GM19468 (cell line): ENCODE measurements at regions not wholly inside any gene's neighbourhood (a gene's known extent, or its start where the extent isn't known, plus 50 kb on each side); places are given as distances from the start of the nearest gene placed in this dataset.

Experiments
- ATAC-seq: cut with Tn5 transposase; IDR thresholded peaks from one replicate; pipeline ENCODE4 v1.9.1; 2021; ENCODE audit warnings: mild to moderate bottlenecking, moderate library complexity, moderate number of reproducible peaks; ENCODE audit not compliant: unreplicated experiment; ENCODE audit errors: extremely low read depth

DNA sequence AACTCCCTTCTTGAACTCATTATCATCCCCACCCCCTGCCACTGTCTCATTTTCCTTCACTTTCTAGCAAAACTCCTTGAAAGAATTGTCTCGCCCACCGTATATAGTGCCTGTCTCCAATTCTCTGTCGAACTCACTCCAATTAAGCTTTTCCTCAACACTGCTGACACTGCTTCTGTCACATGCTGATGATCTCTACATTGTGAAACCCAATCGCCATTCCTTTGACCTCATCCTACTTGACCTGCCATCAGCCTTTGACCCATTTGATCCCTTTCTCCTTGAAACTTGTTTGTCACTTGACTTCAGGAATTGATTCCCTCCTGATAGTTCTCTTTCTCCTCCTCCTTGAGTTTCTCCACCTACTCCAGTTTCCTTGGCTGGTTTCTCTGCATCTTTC lies 54.8 kb downstream of the CCDC71L start:
- ATAC-seq, result no peak

DNA sequence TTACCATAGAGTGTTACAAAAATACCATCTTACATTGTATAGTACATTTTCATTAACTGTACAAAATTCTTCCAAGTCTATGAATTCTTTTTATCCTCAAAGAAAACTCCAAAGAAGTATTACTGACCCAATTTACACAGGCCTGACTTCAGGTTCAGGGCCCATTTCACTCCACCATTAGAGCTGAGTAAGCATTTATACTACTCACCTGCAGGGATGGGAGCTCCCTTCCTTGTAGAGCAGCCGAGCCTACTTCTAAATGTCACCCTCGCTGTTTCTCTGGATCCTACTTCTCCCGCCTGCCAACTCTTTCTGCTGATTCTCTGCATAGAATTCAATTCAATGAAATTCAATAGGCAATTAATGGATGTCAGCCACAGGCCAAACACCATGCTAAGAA lies 56.0 kb downstream of the CCDC71L start:
- no peak for ATAC-seq

DNA sequence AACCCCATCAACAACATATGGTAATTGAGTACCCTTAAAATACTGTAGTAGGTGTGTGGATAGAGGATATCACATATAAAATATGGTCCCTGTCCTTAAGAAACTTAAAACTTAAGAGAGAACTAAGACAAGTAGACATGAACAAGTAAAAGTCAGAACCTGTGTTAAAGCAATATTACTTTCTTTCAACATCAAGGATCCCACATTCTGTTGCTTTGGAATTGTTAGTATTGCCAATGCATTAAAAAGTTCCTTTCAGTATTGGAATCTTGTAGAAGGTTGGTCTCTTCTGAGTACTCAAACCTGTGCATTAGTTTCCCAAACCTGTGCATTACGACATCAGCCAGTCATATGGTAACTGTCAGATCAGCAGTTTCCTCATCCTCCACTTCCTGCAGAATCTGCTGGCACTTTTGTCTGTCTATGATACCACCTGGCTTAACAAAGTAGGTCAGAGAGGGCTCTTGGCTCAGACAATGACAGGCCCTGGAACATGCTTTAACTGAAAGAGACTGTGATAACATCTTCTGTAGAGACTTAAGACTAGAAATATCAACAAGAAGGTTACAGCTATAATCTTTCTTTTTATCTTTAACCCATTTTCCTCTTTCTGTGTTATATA lies 56.5 kb downstream of the CCDC71L start:
- ATAC-seq, result no peak

DNA sequence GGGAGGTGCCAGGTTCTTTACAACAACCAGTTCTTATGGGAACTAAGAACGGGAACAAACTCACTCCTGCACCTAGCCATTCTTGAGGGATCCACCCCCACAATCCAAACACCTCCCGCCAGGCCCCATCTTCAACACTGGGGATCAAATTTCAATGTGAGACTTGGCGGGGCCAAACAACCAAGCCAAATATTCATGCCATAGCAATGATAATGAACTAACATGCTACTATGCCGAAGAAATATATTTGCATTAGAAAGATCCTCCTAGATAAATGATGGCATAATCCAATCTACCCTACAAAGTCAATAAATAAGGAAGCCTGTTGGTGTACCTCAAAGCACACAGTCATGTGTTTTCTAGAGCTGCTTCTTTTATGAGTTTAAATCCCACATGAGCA lies 57.6 kb downstream of the CCDC71L start:
- ATAC-seq, result no peak

DNA sequence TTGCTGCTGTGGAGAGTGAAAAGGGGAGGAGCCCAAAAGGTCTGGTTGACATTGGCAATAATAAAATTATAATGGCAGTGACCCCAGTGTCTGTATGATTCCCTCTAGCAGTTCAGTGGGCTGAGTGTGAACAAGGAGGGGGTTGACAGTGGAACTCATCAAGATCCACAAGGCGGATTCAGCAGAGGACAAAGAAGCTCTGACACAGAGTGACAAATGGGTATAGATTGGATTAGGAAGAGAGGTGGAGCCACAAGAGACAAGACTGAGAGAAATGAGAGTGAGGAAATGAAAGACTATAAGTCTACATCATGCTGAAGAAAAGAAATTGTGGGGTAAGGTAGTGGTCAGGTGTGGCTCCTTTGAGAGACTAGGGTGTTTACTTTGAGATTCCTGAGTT lies 58.9 kb downstream of the CCDC71L start:
- ATAC-seq, result no peak

DNA sequence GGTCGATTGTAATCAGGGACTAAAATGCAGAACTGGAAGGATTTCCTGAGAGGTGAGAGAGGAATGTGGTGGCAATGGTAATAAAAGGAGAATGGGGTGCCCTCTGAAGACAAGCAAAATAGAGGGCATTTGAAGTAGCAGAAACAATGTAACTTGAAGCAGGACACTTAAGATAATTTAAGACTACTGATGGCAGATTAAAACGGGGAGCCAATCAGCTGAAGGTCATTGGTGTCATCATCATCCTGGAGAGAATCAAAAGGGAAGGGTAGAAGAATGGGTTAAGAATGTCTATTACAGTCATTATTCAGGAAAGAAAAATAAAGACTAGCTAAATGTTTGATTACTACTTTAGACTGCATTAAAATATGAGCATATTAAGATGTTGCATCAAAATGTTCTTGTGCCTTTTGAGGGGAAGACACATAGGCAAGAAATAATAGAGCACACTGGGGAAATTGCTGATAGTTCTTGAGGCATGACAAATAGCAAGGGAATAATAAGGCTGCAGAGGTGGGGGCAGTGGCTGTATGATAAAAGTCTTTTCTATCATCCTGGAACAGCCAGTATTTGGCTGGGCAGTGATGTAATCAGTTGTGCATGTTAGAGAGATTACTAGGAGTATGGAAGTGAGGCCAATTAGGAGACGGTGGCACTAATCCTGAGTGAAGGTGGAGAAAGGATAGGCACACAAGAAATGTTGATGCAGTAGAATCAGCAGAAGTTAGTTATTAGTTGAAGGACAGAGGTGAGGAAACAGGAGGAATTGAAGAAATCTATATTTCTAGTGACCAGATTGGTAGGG lies 60.2 kb downstream of the CCDC71L start:
- ATAC-seq, result no peak

DNA sequence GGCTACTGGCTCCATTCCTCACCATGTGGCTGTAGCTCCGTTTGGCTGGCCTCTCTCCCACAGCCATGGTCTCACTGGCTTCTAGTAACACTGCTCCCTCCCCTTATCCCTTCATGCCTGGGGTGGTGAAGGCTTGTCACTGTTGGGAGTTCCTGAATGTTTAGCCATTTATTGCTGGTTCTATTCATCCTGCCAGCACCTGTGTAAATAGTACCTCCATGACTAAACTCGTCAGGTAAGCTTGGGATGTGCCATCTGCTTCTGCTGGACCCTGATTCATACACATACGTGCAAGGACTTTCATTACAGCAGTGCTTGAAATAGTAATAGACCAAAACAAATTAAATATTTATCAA lies 61.6 kb downstream of the CCDC71L start:
- no peak for ATAC-seq

DNA sequence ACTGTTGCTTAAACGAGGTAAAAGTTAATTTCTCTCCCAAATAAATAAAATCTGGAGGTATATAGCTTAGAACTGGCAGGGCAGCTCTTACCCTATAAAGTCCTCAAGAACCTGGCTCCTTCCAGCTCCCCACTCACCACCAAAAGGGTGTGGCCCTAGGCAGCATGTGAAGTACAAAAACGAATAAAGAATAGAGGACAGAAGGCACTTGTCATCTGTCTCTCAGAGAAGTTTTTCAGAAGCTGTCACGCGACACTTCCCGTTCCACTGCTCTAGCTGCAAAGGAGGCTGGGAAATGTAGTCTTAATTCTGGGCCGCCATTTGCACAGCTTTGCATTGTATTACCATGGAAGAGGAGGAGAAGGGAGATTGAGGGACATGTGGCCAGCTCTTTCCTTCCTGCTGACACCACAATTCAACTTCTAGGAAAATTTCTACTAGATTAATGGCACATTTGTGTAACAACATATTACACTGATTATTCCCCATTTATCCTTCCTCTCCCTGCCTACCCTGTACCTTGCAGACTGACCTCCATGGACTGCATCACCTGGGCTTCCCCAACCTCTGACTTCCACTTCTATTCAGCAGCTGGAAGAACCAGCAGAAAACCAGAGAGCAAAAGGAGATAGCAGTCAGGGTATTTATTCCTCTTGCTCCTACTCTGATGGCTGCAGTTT lies 62.2 kb downstream of the CCDC71L start:
- ATAC-seq, result peak; percentile 94

DNA sequence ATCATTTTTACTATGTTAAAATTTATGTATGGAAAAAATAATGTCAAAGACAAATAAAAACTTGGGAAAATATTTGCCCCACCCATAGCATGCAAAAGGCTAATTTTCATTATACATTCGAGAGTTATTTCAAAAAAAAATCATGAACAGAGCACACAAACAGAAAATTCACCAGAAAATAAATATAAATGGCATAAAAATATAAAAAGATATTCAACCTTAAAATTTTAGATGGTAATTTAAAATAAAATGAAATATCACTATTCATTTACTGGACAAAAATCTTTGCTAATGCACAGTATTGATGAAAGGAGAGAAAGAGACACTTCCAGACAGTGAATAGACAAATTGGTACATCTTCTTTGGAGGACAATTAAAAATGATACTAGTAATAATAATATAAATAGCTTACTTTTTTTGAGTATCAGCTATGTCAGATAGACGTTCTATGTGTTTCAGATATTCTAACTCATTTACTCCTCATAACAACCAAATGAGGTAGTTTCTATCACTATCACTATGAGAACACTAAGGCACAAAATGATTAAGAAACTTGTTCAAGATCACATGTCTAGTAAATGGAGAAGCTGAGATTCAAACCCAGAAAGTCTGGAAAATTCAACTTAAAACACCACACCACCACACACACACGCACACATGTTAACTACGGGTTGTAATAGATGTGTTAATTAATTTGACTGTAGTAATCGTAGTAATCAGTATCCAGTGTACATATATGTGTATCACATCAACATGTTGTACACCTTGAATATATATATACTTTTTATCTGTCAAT lies 63.0 kb downstream of the CCDC71L start:
- ATAC-seq, result no peak

DNA sequence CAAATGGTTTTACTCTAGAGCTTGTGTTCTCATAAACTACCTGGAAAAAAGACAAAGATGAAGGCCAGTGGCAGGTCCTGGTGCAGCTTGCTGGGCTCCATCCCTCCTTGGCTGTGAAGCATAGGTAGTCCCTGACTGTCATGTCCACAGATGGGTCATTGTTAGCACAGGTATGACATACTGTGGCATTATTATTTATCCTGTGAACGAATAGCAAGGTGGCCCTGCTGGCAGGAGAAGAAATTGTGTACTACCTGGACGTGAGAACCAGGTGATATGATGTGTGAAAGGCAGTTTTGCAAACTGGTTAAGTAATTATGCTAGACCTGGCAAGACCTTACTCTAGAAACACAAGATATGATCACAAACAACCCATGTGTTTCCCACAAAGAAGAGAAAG lies 63.9 kb downstream of the CCDC71L start:
- no peak for ATAC-seq

DNA sequence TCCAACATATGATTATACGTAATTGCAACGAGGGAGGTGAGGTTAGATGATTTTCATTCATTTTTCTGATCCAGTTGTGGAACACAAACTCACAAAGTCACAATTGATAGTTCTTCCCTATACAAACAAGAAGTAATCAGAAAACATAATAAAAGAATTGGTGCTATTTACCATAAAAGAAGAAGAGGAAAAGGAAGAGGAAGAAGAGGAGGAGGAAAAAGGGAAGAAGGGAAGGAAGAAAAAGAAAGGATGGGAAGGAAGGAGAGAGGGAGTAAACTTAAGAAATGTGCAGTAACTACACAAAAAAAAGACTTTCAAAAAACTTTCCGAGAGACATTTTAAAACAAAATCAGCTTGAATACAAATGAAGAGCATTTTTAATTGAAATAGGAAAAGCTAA lies 65.0 kb downstream of the CCDC71L start:
- ATAC-seq, result no peak

DNA sequence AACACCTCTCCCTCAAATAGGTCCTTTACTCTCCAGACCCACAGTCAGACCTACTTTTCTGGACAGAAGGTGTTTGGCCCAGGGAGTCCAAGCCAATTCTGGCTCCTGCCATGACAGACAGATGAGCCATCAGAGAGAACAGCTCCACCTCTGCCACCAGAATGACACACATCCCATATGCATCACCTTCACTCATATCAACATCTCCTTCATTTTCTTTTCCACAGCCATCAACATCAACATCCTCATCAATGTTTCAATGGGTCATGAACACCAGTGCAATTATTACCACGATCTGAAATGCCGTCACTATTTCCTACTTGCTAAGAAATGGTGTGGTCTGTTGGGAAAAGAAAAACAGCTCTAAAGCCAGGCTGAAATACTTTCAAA lies 67.9 kb downstream of the CCDC71L start:
- no peak for ATAC-seq

DNA sequence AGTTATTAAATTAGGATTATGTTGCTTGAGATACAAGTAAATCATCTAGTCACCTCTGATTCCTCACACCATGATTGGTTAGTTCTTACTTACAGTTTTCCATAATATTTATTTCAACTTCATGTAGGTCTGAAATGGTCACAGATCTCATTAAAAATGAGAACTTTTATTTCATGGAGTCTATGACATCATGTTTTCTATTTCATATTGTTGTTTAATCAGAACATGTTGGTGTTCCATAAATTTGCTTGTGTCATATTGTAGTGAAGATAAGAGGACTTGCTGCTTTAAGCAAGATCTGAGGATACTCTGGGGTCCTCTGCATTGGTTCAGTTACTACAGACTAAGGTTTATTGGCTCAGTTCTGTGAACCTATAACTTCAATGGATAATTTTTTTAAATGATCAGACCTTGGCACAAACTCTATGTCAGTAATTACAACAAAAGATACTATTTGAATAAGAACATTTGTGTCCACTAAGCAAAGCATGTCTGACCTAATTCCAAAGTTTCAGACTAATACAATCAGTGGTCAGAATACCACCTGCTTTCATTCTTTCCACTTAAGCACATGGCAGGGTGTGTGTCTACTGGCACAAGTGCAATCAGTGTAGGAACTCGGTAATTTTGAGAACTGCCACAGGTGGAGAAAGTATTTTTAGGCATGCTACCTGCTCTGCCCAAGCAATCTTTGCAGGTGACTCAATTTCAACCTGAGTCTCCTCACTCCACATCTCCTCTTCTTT lies 68.5 kb downstream of the CCDC71L start:
- ATAC-seq, result no peak

DNA sequence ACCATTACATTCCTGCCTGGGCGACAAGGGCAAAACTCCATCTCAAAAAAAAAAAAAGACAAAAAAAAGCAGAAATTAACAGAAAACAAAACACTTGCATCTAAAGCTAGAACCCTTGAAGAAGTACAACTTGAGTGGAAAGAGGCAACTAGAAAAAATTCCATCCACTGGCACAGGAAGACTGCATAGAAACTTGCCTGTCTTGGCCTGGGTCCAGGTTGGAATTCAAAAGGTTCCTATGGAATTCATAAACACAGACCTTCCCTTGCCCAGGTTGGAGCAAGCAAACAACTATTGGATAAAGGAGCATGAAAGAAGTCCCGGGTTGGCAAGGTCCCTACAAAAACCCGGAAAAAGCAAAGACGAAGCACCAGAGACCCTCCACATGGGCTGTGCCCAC lies 69.8 kb downstream of the CCDC71L start:
- ATAC-seq, result no peak

DNA sequence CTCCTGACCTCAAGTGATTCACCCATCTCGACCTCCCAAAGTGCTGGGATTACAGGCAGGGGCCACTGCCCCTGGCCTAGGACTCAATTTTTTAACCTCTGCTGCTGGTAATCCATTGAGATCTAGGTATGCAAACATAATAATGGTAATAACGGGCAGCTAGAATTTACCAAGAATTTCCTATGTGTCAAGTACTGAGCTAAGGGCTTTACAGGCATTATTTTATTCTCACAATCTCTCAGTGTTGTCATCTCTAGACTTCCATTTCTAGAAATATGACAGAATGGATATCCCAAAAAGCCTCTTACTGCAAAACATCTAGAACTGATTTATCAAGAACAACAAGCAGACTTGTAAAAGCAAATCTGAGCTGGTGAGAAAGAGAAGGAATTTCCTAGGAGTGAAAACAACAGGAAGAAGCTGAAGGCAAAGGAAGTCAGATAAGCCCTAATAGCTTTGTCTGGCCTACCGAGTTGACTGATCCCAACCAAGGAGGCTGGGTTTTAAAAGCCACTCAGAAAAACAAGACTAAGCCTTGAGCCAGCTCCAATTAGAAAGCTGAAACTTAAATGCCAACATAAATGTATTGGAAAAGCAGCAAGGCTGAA lies 70.6 kb downstream of the CCDC71L start:
- ATAC-seq, result no peak

DNA sequence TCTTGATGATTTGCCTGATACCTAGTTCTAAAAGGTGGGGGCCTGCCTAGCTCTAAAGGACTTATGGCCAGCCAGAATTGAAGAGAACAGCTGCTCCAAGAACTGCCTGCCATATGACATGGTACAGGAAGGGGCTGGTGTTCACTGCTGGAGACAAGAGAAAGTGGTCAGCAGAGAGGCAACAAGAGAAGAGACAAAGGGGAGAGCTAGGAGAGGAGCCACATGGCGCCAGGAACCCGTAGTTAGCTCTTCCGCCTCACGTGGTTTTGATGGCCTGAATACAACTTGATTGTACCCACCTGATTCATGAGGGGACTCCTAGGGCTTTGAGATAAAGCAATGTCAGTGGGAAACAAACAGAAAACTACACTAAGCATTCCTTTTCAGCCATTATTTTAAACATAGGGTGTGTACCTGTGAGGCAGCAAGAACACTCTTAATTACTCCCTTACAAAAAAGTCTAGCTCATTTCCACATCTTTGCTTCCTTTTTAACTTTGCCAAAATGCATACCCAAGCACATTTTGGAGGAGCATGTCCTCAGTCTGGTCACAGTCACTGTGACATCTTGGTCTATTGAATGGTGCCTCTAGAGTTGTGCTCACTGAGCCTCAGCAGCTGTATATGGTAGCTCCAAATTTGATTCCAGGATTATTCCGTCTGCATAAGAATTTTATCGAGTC lies 71.6 kb downstream of the CCDC71L start:
- ATAC-seq, result no peak

DNA sequence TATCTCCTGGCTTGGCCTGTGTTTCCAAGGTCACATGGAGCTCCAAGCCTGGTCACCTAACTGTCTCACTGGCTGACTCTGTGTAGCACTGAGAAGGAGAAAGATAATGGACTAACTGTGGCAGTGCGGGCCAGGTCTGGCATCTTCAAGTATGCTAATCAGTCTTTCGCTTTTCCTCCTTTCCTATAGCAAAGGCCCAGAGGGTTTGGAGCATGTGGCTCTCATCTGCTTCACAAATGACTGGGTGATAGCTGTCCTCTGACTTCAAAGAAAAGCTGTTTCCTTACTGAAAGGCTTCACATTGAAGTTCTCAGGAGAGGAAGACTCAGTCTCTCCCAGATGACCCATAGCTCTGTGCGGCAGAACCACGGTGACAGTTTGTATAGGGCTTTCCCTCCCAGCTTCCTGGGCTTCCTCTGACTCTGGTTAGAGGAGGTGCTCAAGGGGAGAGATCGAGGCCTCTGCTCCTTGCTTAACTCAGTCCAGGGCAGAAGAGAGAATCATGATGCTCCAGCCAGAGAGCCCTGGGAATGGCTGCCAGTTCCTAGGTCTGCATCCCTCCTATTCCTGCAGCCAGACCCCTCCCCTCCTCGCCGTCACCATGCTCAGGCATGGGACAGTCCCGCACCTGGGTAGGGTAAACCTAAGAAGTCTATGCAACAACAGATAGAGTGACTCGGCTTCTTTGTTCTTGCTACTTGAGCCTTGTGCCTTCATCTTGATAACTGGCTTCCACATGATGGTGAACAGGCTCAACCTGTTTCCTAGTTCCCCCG lies 72.3 kb downstream of the CCDC71L start:
- ATAC-seq, result no peak
